ENCODE measurements at regions not wholly inside any gene's neighbourhood (a gene's known extent, or its start where the extent isn't known, plus 50 kb on each side); places are given as distances from the start of the nearest gene placed in this dataset.
"Not testable (repeated sequence)": the region's sequence is repeated elsewhere in the genome, so short reads cannot be mapped to it uniquely, and the experiment has no call there.

GRCh38 chr1:858649-859041, 65.1 kb upstream of the SAMD11 start:
- not testable (repeated sequence) for H3K4me1 ChIP-seq (ENCODE audit: control insufficient read depth, insufficient read depth, low read length); H3K9ac ChIP-seq (ENCODE audit: low read length); H3K27ac ChIP-seq (ENCODE audit: low read depth, low read length); H3K4me3 ChIP-seq (ENCODE audit: low read length); H3K36me3 ChIP-seq (ENCODE audit: control insufficient read depth, insufficient read depth, low read length); H3K27me3 ChIP-seq (ENCODE audit: control insufficient read depth, insufficient read depth, low read length)

- H3K4me3 ChIP-seq (ENCODE audit: low read length); H3K27me3 ChIP-seq (ENCODE audit: control insufficient read depth, insufficient read depth, low read length); H3K4me1 ChIP-seq (ENCODE audit: control insufficient read depth, insufficient read depth, low read length); H3K9ac ChIP-seq (ENCODE audit: low read length); H3K36me3 ChIP-seq (ENCODE audit: control insufficient read depth, insufficient read depth, low read length); H3K27ac ChIP-seq (ENCODE audit: low read depth, low read length): not testable (repeated sequence)
These were observed 62.8 kb upstream of the SAMD11 start for GRCh38 chr1:860941-861340.

- H3K4me3 ChIP-seq (ENCODE audit: low read length): no peak overlapping the region
- H3K9ac ChIP-seq (ENCODE audit: low read length): no peak overlapping the region
- no peak overlapping the region for H3K27ac ChIP-seq (ENCODE audit: low read depth, low read length)
- no peaks in the 10 kb centered on the region for H3K27me3 ChIP-seq (ENCODE audit: control insufficient read depth, insufficient read depth, low read length)
- H3K36me3 ChIP-seq (ENCODE audit: control insufficient read depth, insufficient read depth, low read length): no peaks in the 10 kb centered on the region
- no peaks in the 10 kb centered on the region for H3K4me1 ChIP-seq (ENCODE audit: control insufficient read depth, insufficient read depth, low read length)
These were observed 62.0 kb upstream of the SAMD11 start for GRCh38 chr1:861714-862113.

DNA sequence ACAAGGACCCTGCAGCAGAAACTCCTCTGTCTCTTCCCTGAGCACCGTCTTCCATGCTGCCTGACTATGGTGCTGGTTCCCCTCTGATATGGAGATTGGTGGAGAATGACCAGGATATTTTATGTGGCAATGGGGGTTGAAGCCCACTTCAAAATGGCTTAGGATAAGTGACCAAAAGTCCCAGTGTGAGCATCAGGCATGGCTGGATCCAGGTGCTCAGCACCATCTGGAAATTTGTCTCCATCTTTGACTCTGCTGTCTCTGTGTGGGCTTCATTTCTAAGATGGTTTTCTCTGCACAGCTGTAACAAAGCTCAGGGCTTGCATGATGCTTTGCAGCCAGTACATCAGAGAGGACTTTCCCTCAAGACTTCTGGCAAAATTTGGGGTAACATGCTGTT, 61.1 kb upstream of the SAMD11 start:
- not testable (repeated sequence) for H3K27ac ChIP-seq (ENCODE audit: low read depth, low read length); H3K27me3 ChIP-seq (ENCODE audit: control insufficient read depth, insufficient read depth, low read length); H3K4me3 ChIP-seq (ENCODE audit: low read length); H3K9ac ChIP-seq (ENCODE audit: low read length); H3K4me1 ChIP-seq (ENCODE audit: control insufficient read depth, insufficient read depth, low read length); H3K36me3 ChIP-seq (ENCODE audit: control insufficient read depth, insufficient read depth, low read length)

- not testable (repeated sequence) for H3K36me3 ChIP-seq (ENCODE audit: control insufficient read depth, insufficient read depth, low read length); H3K4me1 ChIP-seq (ENCODE audit: control insufficient read depth, insufficient read depth, low read length)
These were observed 58.1 kb upstream of the SAMD11 start for GRCh38 chr1:865633-866032.

GRCh38 chr1:866095-866494, 57.6 kb upstream of the SAMD11 start:
- H3K27me3 ChIP-seq (ENCODE audit: control insufficient read depth, insufficient read depth, low read length): peaks cover 3% of the 10 kb centered on the region
- no peaks in the 10 kb centered on the region for H3K4me1 ChIP-seq (ENCODE audit: control insufficient read depth, insufficient read depth, low read length)
- H3K27ac ChIP-seq (ENCODE audit: low read depth, low read length): no peak overlapping the region
- H3K9ac ChIP-seq (ENCODE audit: low read length): no peak overlapping the region
- no peaks in the 10 kb centered on the region for H3K36me3 ChIP-seq (ENCODE audit: control insufficient read depth, insufficient read depth, low read length)
- no peak overlapping the region for H3K4me3 ChIP-seq (ENCODE audit: low read length)

More at GRCh38 chr1:865633-866032, 58.1 kb upstream of the SAMD11 start:
- not testable (repeated sequence) for H3K27ac ChIP-seq (ENCODE audit: low read depth, low read length); H3K27me3 ChIP-seq (ENCODE audit: control insufficient read depth, insufficient read depth, low read length); H3K4me3 ChIP-seq (ENCODE audit: low read length); H3K9ac ChIP-seq (ENCODE audit: low read length)

GRCh38 chr1:866631-867299, 57.0 kb upstream of the SAMD11 start:
- not testable (repeated sequence) for H3K27me3 ChIP-seq (ENCODE audit: control insufficient read depth, insufficient read depth, low read length); H3K4me3 ChIP-seq (ENCODE audit: low read length); H3K27ac ChIP-seq (ENCODE audit: low read depth, low read length); H3K36me3 ChIP-seq (ENCODE audit: control insufficient read depth, insufficient read depth, low read length); H3K4me1 ChIP-seq (ENCODE audit: control insufficient read depth, insufficient read depth, low read length); H3K9ac ChIP-seq (ENCODE audit: low read length)

GRCh38 chr1:867550-867949, 56.2 kb upstream of the SAMD11 start:
- not testable (repeated sequence) for H3K9ac ChIP-seq (ENCODE audit: low read length); H3K36me3 ChIP-seq (ENCODE audit: control insufficient read depth, insufficient read depth, low read length); H3K27me3 ChIP-seq (ENCODE audit: control insufficient read depth, insufficient read depth, low read length); H3K27ac ChIP-seq (ENCODE audit: low read depth, low read length); H3K4me1 ChIP-seq (ENCODE audit: control insufficient read depth, insufficient read depth, low read length); H3K4me3 ChIP-seq (ENCODE audit: low read length)

DNA sequence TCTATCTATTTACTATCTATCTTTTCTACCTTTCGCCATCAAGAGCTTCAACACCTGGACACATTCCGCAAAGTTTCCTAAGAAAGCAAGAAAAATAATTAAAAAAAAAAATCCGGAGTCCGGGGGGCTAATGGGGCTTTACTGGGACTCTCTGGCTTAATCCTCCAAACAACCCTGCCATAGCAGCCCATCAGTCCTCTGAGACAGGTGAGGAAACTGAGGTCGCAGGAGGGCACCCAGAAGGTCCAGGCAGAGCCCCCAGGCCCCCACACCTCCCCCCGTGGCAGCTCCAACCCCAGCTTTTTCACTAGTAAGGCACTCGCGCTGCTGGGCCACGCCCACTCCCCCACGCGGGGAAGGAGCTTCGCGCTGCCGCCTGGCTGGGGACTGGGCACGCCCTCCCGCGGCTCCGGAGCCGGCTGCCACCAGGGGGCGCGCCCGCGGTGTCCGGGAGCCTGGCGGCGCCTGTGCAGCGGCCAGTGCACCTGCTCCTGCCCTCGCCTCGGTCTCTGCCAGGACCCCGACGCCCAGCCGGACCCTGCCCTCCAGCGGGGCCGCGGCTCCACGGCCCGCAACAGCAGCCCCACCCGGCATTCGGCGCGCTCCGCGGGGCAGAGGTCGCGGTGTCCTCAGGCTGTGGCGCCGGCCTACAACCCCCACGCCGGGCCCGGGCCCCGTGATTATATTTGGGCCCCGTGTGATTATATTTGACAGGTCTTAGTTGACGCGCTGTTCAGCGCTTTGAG, 54.1 kb upstream of the SAMD11 start:
- no peak overlapping the region for H3K9ac ChIP-seq (ENCODE audit: low read length)
- no peaks in the 10 kb centered on the region for H3K4me1 ChIP-seq (ENCODE audit: control insufficient read depth, insufficient read depth, low read length)
- no peaks in the 10 kb centered on the region for H3K36me3 ChIP-seq (ENCODE audit: control insufficient read depth, insufficient read depth, low read length)
- peaks cover 3% of the 10 kb centered on the region for H3K27me3 ChIP-seq (ENCODE audit: control insufficient read depth, insufficient read depth, low read length)
- peak overlapping the region; percentile 44 for H3K4me3 ChIP-seq (ENCODE audit: low read length)
- H3K27ac ChIP-seq (ENCODE audit: low read depth, low read length): no peak overlapping the region
